Endothelial cell of umbilical vein (primary cell): ENCODE measurements at regions not wholly inside any gene's neighbourhood (a gene's known extent, or its start where the extent isn't known, plus 50 kb on each side); places are given as distances from the start of the nearest gene placed in this dataset.
A peak's percentile ranks its signal among the peaks of the same experiment; 100 is the strongest.

Source experiments
- BruUV-seq: library from RNA; stranded (reverse); fragments of 400-500 nt; replicated peaks from 2 replicates; lab custom pipeline; 2021; lab: Mats Ljungman, UMichigan
- CTCF ChIA-PET: fragments of 300-600, 350-600 bp; sonication (Branson Sonifier 250); formaldehyde crosslinking; loops from one replicate; lab custom pipeline; 2021; ENCODE audit warnings: antibody characterized with exemption, inconsistent platforms; lab: Charles Lee
- POLR2A ChIA-PET: fragments of 300-600, 350-600 bp; sonication (Branson Sonifier 250); formaldehyde crosslinking; loops from one replicate; lab custom pipeline; 2021; ENCODE audit warnings: antibody characterized with exemption, inconsistent platforms; lab: Charles Lee
- DNase-seq: peaks from one replicate; pipeline ENCODE4 v3.0.0-alpha.2; 2011; ENCODE audit warnings: low read depth, low spot score
- FAIRE-seq: peaks from 2 replicates; lab custom pipeline; 2011; peaks lifted over from hg19 to GRCh38; lab: Jason Lieb, UNC
- H2AFZ ChIP-seq: 2 replicates; pipeline ENCODE4 v1.6.0; 2012; ENCODE audit warnings: low read depth, low read length, control low read depth, inconsistent platforms
- H3K27ac ChIP-seq: 2 replicates; pipeline ENCODE4 v1.5.1; 2011; ENCODE audit warnings: low read depth, mild to moderate bottlenecking, control low read depth, low read length, moderate library complexity; ENCODE audit not compliant: insufficient read depth
- H3K27me3 ChIP-seq, 2 experiments: 2 replicates each; pipeline versions ENCODE4 v1.6.0 to v1.6.1; 2011; ENCODE audit warnings: low read length in 2 of 2, mixed read lengths in 1 of 2; ENCODE audit not compliant: control insufficient read depth in 2 of 2, insufficient read depth in 2 of 2
- H3K36me3 ChIP-seq, 2 experiments: 2 replicates in 1 of 2; 3 replicates in 1 of 2; pipeline ENCODE4 v1.5.1; 2011; ENCODE audit warnings: low read length in 2 of 2, mild to moderate bottlenecking in 1 of 2, moderate library complexity in 1 of 2; ENCODE audit not compliant: control insufficient read depth in 2 of 2, insufficient read depth in 2 of 2; ENCODE audit errors: extremely low read depth in 1 of 2
- H3K4me1 ChIP-seq: 3 replicates; pipeline ENCODE4 v1.5.1; 2011; ENCODE audit warnings: mild to moderate bottlenecking, low read length; ENCODE audit not compliant: control insufficient read depth, insufficient read depth; ENCODE audit errors: extremely low read depth
- H3K4me2 ChIP-seq: 2 replicates; pipeline ENCODE4 v1.6.1; 2011; ENCODE audit warnings: low read length, control low read depth, mixed read lengths; ENCODE audit not compliant: insufficient read depth
- H3K4me3 ChIP-seq, 3 experiments: fragments of 200-600 bp in 1 of 3; sonication (generic), shearing (Covaris generic) in 1 of 3; replicated peaks in 1 of 3; 2 replicates each; pipeline ENCODE4 v1.5.1; 2011 to 2016; ENCODE audit warnings: control low read depth in 3 of 3, low read length in 3 of 3, mild to moderate bottlenecking in 2 of 3, inconsistent platforms in 1 of 3, low read depth in 1 of 3, moderate library complexity in 1 of 3; ENCODE audit not compliant: insufficient read depth in 1 of 3
- H3K79me2 ChIP-seq: 2 replicates; pipeline ENCODE4 v1.6.0; 2012; ENCODE audit warnings: low read length, inconsistent platforms; ENCODE audit not compliant: control insufficient read depth, insufficient read depth
- H3K9ac ChIP-seq: replicated peaks from 2 replicates; pipeline ENCODE3; 2011; ENCODE audit warnings: low read length, control low read depth; ENCODE audit not compliant: insufficient read depth; ENCODE audit errors: extremely low read depth
- H3K9me1 ChIP-seq: replicated peaks from 3 replicates; pipeline ENCODE4 v1.6.0; 2011; ENCODE audit warnings: mild to moderate bottlenecking, low read length; ENCODE audit not compliant: control insufficient read depth, insufficient read depth; ENCODE audit errors: extremely low read depth
- H3K9me3 ChIP-seq: replicated peaks from 2 replicates; pipeline ENCODE4 v1.5.1; 2012; ENCODE audit warnings: low read length, inconsistent platforms; ENCODE audit not compliant: control insufficient read depth, insufficient read depth
- H4K20me1 ChIP-seq: replicated peaks from 2 replicates; pipeline ENCODE3; 2011; ENCODE audit warnings: mild to moderate bottlenecking, low read length; ENCODE audit not compliant: control insufficient read depth, insufficient read depth; ENCODE audit errors: extremely low read depth
- CTCF ChIP-seq, 2 donors: IDR thresholded peaks; 1 replicate in 1 of 2; 2 replicates in 1 of 2; pipeline ENCODE4 v1.5.1; 2011; ENCODE audit warnings: low read length in 2 of 2, mild to moderate bottlenecking in 2 of 2, moderate library complexity in 2 of 2, control low read depth in 1 of 2, inconsistent platforms in 1 of 2, low read depth in 1 of 2; ENCODE audit not compliant: insufficient read depth in 1 of 2; ENCODE audit errors: extremely low read depth in 1 of 2
- EZH2 ChIP-seq: IDR thresholded peaks from 2 replicates; pipeline ENCODE4 v1.6.1; 2012; ENCODE audit warnings: borderline replicate concordance, low read depth, mild to moderate bottlenecking, moderate library complexity, low read length, inconsistent platforms; ENCODE audit not compliant: severe bottlenecking
- FOS ChIP-seq: IDR thresholded peaks from 2 replicates; pipeline ENCODE4 v1.6.1; 2011; ENCODE audit warnings: mild to moderate bottlenecking, low read length, moderate library complexity, borderline replicate concordance; ENCODE audit not compliant: insufficient read depth
- GATA2 ChIP-seq: IDR thresholded peaks from 2 replicates; pipeline ENCODE4 v1.7.0; 2011; ENCODE audit warnings: low read depth, mild to moderate bottlenecking, moderate library complexity, mixed read lengths, low read length; ENCODE audit not compliant: insufficient read length, insufficient read depth
- JUN ChIP-seq: IDR thresholded peaks from 2 replicates; pipeline ENCODE4 v1.6.1; 2011; ENCODE audit warnings: borderline replicate concordance, low read depth; ENCODE audit not compliant: insufficient read length, insufficient read depth
- MAX ChIP-seq: IDR thresholded peaks from 2 replicates; pipeline ENCODE4 v1.6.1; 2011; ENCODE audit not compliant: insufficient read depth, insufficient read length
- MYC ChIP-seq: IDR thresholded peaks from one replicate; pipeline ENCODE4 v1.6.1; 2011; ENCODE audit warnings: mild to moderate bottlenecking, low read depth, low read length
- POLR2A ChIP-seq: IDR thresholded peaks from 2 replicates; pipeline ENCODE4 v1.6.1; 2012; ENCODE audit warnings: low read depth, mild to moderate bottlenecking, control low read depth, low read length
- POLR2AphosphoS5 ChIP-seq: IDR thresholded peaks from 2 replicates; pipeline ENCODE4 v1.6.1; 2012; ENCODE audit warnings: low read depth, mild to moderate bottlenecking, control low read depth, low read length, moderate library complexity; ENCODE audit not compliant: insufficient read depth
- dilution Hi-C: fragments of 300-500 bp; cut with MboI; formaldehyde crosslinking; loops from one replicate; pipeline ENCODE4 v1.15.0; 2019; ENCODE audit warnings: low sequenced_read_pairs; ENCODE audit not compliant: extremely low pct_ligation_motif_present
- intact Hi-C: fragments of 100-400 bp; cut with micrococcal nuclease; formaldehyde crosslinking; loops from one replicate; pipeline ENCODE4 v1.10.0; 2022

- Histone ChIP-seq H3K9me3 (no peaks in the 10 kb centered on the region), H3K4me3 (no peak overlapping the region), H3K9ac (no peak overlapping the region), H3K4me2 (peak overlapping the region; percentile 62), H3K4me1 (peaks cover 16% of the 10 kb centered on the region), H4K20me1 (no peaks in the 10 kb centered on the region), H3K27ac (peak overlapping the region; percentile 11), H2AFZ (peak overlapping the region; percentile 42), H3K36me3 (no peaks in the 10 kb centered on the region), H3K79me2 (no peaks in the 10 kb centered on the region), H3K9me1 (no peaks in the 10 kb centered on the region), H3K27me3 (no peaks in the 10 kb centered on the region)
- peak; percentile 70 for FAIRE-seq
- TF ChIP-seq GATA2 (peak; percentile 97), MYC (no peak), POLR2A (no peak)
- DNase-seq = peak; percentile 50
- BruUV-seq = no TSS peak
- CTCF ChIA-PET = interaction anchor here (0.9 to 1.0 kb wide), 2 partner anchors 9 to 352 kb away, joined by 3 read pairs; no protein-coding TSS in a partner anchor
- dilution Hi-C loops = no loop called here
- POLR2A ChIA-PET = no interaction called here
- intact Hi-C loops = no loop called here
Measured at GRCh38 chr20:7637184-7637583, 303.1 kb downstream of the HAO1 start.

- Histone ChIP-seq H3K36me3 (no peaks in the 10 kb centered on the region), H3K4me3 (no peak overlapping the region), H4K20me1 (no peaks in the 10 kb centered on the region), H3K4me2 (no peak overlapping the region), H2AFZ (no peak overlapping the region), H3K9me3 (no peaks in the 10 kb centered on the region), H3K27me3 (no peaks in the 10 kb centered on the region), H3K9me1 (no peaks in the 10 kb centered on the region), H3K27ac (no peak overlapping the region), H3K9ac (no peak overlapping the region), H3K4me1 (no peaks in the 10 kb centered on the region), H3K79me2 (no peaks in the 10 kb centered on the region)
- FAIRE-seq (no peak), DNase-seq (peak; percentile 21)
- CTCF ChIA-PET = no interaction called here
- BruUV-seq = no TSS peak
- dilution Hi-C loops (no loop called here), intact Hi-C loops (no loop called here)
- POLR2A ChIA-PET = no interaction called here
- TF ChIP-seq POLR2A (no peak), CTCF (IDR thresholded peaks at IDR 0.05; ENCODE audit: extremely low read depth in 1 of 2, insufficient read depth in 1 of 2, low read depth in 1 of 2, low read length in 2 of 2) (no peak), MYC (no peak), POLR2AphosphoS5 (no peak), MAX (no peak), GATA2 (no peak), FOS (no peak), JUN (no peak), EZH2 (no peak)
Measured at GRCh38 chr20:7650086-7650879, 290.0 kb downstream of the HAO1 start.
